ENCODE measurements at regions not wholly inside any gene's neighbourhood (a gene's known extent, or its start where the extent isn't known, plus 50 kb on each side); places are given as distances from the start of the nearest gene placed in this dataset.

DNA sequence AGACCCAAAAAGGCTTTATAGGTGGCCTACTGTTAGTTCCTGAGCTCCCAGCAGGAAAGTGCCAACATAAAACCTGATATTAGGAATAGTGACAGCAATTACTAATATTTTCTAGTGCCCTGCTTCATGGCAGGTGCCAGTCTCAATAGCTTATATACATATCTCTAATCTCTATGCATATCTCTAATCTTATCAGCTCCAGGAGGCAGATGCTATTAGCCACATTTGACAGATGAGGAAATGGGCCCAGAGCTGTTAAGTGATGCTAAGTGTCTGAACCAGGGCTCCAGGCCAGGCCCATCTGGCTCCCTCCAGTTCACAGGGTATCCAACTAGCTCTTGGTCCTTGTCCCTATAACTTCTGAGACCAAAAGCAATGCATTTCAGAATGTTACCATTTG is 142.5 kb downstream of the CHIC2 start:
- Histone ChIP-seq H4K20me1 (no peaks in the 10 kb centered on the region), H3K27me3 (no peaks in the 10 kb centered on the region), H3K27ac (no peak overlapping the region), H3K4me2 (no peak overlapping the region), H3K4me3 (no peak overlapping the region), H3K9ac (no peak overlapping the region), H3K36me3 (no peaks in the 10 kb centered on the region), H3K9me3 (no peaks in the 10 kb centered on the region), H3K4me1 (peaks cover 2% of the 10 kb centered on the region)
- TF ChIP-seq Cebpa-rat (IDR thresholded peaks at IDR 0.05) = no peak

DNA sequence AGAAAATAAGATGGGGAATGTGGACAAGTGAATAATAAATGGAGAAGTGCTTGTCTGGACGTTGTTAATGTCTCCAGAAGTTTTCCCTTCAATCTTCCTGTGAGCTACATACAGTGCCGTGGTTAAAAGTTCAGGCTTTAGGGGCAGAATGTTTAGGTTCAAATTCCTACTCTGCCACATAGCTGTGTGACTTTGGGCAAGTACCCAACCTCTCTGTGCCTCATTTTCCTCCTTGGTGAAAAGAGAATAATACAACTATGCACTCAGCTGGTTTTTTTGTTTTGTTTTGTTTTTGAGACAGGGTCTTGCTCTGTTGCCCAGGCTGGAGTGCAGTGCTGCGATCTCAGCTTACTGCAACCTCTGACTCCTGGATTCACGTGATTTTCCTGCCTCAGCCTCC is 143.5 kb downstream of the CHIC2 start:
- H3K27ac ChIP-seq = no peak overlapping the region
- no peaks in the 10 kb centered on the region for H3K9me3 ChIP-seq
- no peak overlapping the region for H3K4me3 ChIP-seq
- no peak overlapping the region for H3K4me2 ChIP-seq
- no peak overlapping the region for H3K9ac ChIP-seq
- no peaks in the 10 kb centered on the region for H3K27me3 ChIP-seq
- H3K36me3 ChIP-seq = no peaks in the 10 kb centered on the region
- H4K20me1 ChIP-seq = no peaks in the 10 kb centered on the region
- H3K4me1 ChIP-seq = no peaks in the 10 kb centered on the region
- TF ChIP-seq Cebpa-rat (IDR thresholded peaks at IDR 0.05) = no peak

GRCh38 chr4:53920116-53920515 is 144.3 kb downstream of the CHIC2 start:
- Histone ChIP-seq H3K27me3 (no peaks in the 10 kb centered on the region), H4K20me1 (no peaks in the 10 kb centered on the region), H3K4me1 (no peaks in the 10 kb centered on the region), H3K9me3 (no peaks in the 10 kb centered on the region), H3K36me3 (no peaks in the 10 kb centered on the region), H3K4me2 (peak overlapping the region; percentile 9; the same call in 1 of the 2 replicates), H3K27ac (no peak overlapping the region), H3K4me3 (no peak overlapping the region), H3K9ac (no peak overlapping the region)
- no peak for TF ChIP-seq Cebpa-rat (IDR thresholded peaks at IDR 0.05)

DNA sequence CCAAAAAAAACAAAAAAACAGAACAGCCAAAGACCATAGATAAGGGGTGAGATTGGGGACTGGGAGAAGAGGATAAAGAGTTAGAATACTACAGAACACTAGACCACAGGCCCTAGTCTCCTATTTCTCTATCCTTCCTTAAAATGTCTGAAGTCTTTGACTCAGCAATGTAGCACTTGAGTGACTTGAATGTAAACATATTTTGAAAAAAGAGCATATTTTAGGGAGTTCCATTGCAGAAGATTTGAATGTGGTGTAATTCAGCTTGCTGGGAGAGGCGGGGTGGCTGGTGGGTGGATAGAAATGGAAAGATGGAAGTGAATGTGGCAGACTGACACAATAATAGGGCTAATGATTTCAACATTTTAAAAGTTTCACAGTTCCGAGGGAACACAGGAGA is 144.9 kb downstream of the CHIC2 start:
- Histone ChIP-seq H3K4me2 (no peak overlapping the region), H3K9ac (no peak overlapping the region), H3K27ac (no peak overlapping the region), H3K4me1 (no peaks in the 10 kb centered on the region), H3K27me3 (no peaks in the 10 kb centered on the region), H3K36me3 (no peaks in the 10 kb centered on the region), H3K9me3 (no peaks in the 10 kb centered on the region), H3K4me3 (no peak overlapping the region), H4K20me1 (no peaks in the 10 kb centered on the region)
- no peak for TF ChIP-seq Cebpa-rat (IDR thresholded peaks at IDR 0.05)

GRCh38 chr4:53917729-53918128 is 146.7 kb downstream of the CHIC2 start:
- Histone ChIP-seq H3K36me3 (no peaks in the 10 kb centered on the region), H3K4me1 (no peaks in the 10 kb centered on the region), H3K27me3 (no peaks in the 10 kb centered on the region), H4K20me1 (no peaks in the 10 kb centered on the region), H3K9me3 (no peaks in the 10 kb centered on the region), H3K4me2 (no peak overlapping the region), H3K27ac (no peak overlapping the region), H3K4me3 (no peak overlapping the region), H3K9ac (no peak overlapping the region)
- no peak for TF ChIP-seq Cebpa-rat (IDR thresholded peaks at IDR 0.05)

DNA sequence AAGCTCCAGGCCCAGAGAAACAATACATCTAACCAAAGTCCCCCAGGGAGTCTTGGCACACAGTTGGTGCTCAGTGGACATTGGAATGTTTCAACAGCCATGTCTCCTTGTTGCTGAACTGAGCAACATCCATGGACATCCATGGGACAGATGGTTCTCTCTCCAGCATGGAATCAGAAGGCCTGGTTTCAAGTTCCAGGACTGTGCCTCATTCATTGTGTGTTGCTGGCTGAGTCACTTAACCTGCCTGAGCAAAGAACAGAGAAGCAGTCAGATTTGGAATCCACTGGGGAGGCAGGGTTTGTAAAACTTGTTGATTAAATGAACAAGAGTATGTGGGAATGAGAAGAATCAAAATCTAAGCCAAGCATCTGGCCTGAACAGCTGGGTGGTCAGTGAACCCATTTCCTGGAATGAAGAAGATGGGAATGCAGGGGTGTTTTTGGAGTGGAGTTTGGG is 147.9 kb downstream of the CHIC2 start:
- no peak overlapping the region for H3K4me2 ChIP-seq
- no peaks in the 10 kb centered on the region for H3K9me3 ChIP-seq
- TF ChIP-seq Cebpa-rat (IDR thresholded peaks at IDR 0.05) = no peak
- H3K4me1 ChIP-seq = no peaks in the 10 kb centered on the region
- no peak overlapping the region for H3K27ac ChIP-seq
- H3K4me3 ChIP-seq = no peak overlapping the region
- H3K27me3 ChIP-seq = no peaks in the 10 kb centered on the region
- H3K36me3 ChIP-seq = no peaks in the 10 kb centered on the region
- H3K9ac ChIP-seq = no peak overlapping the region
- no peaks in the 10 kb centered on the region for H4K20me1 ChIP-seq

GRCh38 chr4:53914313-53915016 is 149.9 kb downstream of the CHIC2 start:
- no peaks in the 10 kb centered on the region for H4K20me1 ChIP-seq
- no peak overlapping the region for H3K27ac ChIP-seq
- H3K36me3 ChIP-seq = no peaks in the 10 kb centered on the region
- no peak overlapping the region for H3K4me3 ChIP-seq
- H3K4me2 ChIP-seq = no peak overlapping the region
- no peaks in the 10 kb centered on the region for H3K4me1 ChIP-seq
- no peak for TF ChIP-seq Cebpa-rat (IDR thresholded peaks at IDR 0.05)
- no peak overlapping the region for H3K9ac ChIP-seq
- H3K27me3 ChIP-seq = no peaks in the 10 kb centered on the region
- H3K9me3 ChIP-seq = no peaks in the 10 kb centered on the region

GRCh38 chr4:53913771-53914170 is 150.6 kb downstream of the CHIC2 start:
- Histone ChIP-seq H3K36me3 (no peaks in the 10 kb centered on the region), H3K9me3 (no peaks in the 10 kb centered on the region), H4K20me1 (no peaks in the 10 kb centered on the region), H3K27ac (no peak overlapping the region), H3K4me1 (no peaks in the 10 kb centered on the region), H3K4me3 (no peak overlapping the region), H3K27me3 (no peaks in the 10 kb centered on the region), H3K9ac (no peak overlapping the region), H3K4me2 (no peak overlapping the region)
- TF ChIP-seq Cebpa-rat (IDR thresholded peaks at IDR 0.05) = no peak

- no peaks in the 10 kb centered on the region for H3K9me3 ChIP-seq
These were observed 151.5 kb downstream of the CHIC2 start for GRCh38 chr4:53912766-53913497.

GRCh38 chr4:53908661-53909078 is 155.7 kb downstream of the CHIC2 start:
- Histone ChIP-seq H3K27ac (no peak overlapping the region), H3K4me1 (peaks cover 11% of the 10 kb centered on the region), H3K4me3 (no peak overlapping the region), H4K20me1 (no peaks in the 10 kb centered on the region), H3K9ac (no peak overlapping the region), H3K9me3 (no peaks in the 10 kb centered on the region), H3K36me3 (no peaks in the 10 kb centered on the region), H3K4me2 (no peak overlapping the region), H3K27me3 (no peaks in the 10 kb centered on the region)
- no peak for TF ChIP-seq Cebpa-rat (IDR thresholded peaks at IDR 0.05)

More at GRCh38 chr4:53912766-53913497, 151.5 kb downstream of the CHIC2 start:
- Histone ChIP-seq H4K20me1 (no peaks in the 10 kb centered on the region), H3K4me2 (no peak overlapping the region), H3K4me3 (no peak overlapping the region), H3K4me1 (no peaks in the 10 kb centered on the region), H3K27ac (no peak overlapping the region), H3K27me3 (no peaks in the 10 kb centered on the region), H3K9ac (no peak overlapping the region), H3K36me3 (no peaks in the 10 kb centered on the region)
- no peak for TF ChIP-seq Cebpa-rat (IDR thresholded peaks at IDR 0.05)

Data from BLaER1 (cell line).